HG03108 (cell line): ENCODE measurements at regions not wholly inside any gene's neighbourhood (a gene's known extent, or its start where the extent isn't known, plus 50 kb on each side); places are given as distances from the start of the nearest gene placed in this dataset.
"Not testable (repeated sequence)": the region's sequence is repeated elsewhere in the genome, so short reads cannot be mapped to it uniquely, and the experiment has no call there.

Experiments used
- ATAC-seq: cut with Tn5 transposase; IDR thresholded peaks from one replicate; pipeline ENCODE4 v1.9.1; 2021; ENCODE audit warnings: moderate library complexity; ENCODE audit not compliant: unreplicated experiment

- ATAC-seq = no peak
Observed at GRCh38 chr18:51447351-51448342, 250.2 kb upstream of the MEX3C start.

DNA sequence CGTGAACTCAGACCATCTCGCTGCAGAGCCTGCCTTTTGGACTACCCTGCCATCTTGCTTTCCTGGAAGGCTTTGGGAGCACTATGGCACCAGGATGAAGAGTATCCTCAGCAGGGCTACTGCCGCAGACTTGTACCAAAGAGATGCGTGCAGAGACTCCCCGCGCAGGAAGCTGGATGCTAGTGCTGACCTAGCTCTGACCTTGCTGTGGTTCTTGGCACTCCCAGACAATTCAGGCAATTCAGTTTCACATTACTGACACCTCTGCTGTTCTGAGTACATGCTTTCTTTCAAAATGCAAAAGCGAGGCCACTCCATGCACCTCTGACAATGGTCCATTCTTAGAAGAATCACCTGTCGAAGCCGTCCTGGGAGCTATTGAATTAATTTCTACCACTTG, 251.5 kb upstream of the MEX3C start:
- no peak for ATAC-seq

DNA sequence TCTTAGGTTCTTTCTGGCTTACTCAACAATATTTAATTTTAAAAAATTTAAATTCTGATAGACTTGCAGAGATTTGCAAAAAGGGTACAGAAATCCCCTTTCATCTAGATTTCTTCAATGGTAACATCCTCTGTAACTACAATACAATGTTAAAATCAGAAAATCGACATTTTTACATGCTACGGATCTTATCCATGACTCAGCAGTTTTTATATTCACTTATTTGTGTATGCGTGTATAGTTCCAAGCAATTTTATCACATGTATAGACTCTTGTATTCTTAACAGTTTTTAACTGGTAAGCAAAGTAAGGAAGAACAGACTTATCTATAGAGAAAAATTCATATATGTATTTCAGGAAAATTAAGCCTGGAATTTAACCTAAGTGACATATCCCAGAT, 256.1 kb upstream of the MEX3C start:
- no peak for ATAC-seq

DNA sequence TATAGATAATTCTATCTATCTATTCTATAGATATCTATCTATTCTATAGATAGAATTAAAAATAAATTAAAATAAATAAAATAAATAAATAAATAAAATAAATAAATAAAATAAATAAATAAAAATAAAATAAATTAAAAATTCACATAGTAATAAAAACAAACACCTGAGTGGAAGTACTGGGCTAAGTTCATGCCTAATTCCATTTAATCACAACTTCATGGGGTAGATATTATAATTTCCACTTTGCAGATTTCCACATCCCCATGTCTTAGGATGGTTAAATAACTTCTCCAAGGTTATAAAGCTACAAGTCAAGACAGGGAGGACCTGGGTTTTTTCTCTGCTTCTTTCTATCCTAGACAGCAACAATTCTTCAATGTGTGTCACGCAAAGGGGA, 261.4 kb upstream of the MEX3C start:
- ATAC-seq = no peak

DNA sequence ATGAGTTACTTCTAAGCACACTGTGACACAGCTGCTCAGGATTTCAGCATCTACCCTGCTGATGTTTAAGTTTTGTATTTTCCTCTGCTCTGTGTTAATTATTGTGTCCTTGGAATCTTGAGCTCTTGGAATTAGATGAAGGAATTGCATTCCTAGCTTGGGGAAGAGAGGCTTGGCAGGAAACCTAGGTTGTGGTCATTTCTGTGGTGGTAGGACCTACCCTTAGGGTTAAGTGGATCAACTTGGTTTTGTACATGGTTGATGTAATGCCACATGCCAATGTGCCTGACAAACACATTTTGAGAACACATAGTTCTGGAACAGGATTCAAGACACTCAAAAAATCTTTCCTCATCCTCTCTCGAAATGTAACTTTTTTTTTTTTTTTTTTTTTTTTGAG, 264.5 kb upstream of the MEX3C start:
- no peak for ATAC-seq

GRCh38 chr18:51463483-51464136, 266.1 kb upstream of the MEX3C start:
- no peak for ATAC-seq

- ATAC-seq = no peak
Observed at GRCh38 chr18:51478908-51479307, 281.4 kb upstream of the MEX3C start.

DNA sequence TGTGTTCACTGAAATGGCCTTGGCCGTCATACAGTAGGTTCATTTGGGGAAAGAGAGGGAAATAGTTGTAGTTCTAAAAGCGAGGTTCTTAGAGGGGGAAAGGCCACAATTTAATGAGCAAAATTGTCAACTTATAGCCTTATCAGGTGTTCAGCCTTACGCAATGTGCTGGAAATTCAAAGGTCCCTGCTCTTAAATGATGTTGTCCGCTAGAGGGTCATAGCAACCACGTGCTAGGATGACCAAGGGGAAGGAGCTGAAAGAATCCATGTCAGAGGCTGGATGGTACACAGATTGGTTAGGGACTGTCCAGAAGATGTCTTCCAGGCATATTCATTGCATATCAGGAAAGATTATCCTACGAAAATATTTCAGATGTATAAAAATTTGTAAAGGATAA, 282.3 kb upstream of the MEX3C start:
- no peak for ATAC-seq

DNA sequence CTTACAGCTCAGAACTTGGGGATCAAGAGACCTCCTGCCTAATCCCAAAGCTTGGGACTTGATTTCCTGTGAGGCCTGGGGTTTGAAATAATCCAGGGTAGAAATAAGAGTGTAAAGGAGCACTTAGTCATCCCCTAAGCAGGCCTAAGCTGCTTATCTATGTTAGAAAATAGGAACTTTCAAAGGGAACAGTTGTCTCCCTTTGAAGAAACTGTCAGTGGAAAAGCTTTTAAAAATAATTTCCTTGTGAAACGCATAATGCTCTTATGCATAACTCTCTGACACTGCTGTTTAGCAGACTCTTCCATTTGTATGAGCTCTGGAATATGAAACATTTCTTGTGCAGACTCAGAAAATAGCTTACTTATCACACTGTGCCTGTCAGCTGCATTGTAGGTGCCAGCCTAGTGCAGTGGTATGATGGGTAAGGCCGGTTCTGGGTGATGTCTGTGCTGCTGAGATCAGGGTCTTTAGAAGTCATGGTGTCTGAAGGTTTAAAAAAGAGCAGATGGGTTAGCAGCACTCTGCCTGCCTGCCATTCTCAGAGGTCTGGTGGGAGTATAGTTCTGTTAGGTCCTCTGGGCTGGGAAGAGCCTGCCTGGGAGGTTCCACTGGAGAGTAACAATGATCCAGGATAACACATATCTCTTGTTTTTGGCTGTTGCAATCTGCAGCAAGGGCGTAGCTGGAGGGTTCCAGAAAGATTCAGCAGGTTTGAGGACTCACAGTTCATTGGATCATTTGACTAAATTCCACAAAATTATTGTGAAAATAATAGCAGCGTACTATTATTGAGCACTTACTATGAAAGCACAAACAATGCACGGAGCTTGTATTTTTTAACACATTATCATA, 283.2 kb upstream of the MEX3C start:
- no peak for ATAC-seq

- ATAC-seq = no peak
Observed at GRCh38 chr18:51486735-51487366, 289.4 kb upstream of the MEX3C start.

- ATAC-seq = no peak
Observed at GRCh38 chr18:51490417-51490816, 292.9 kb upstream of the MEX3C start.

- ATAC-seq = no peak
Observed at GRCh38 chr18:51490860-51491259, 293.4 kb upstream of the MEX3C start.

DNA sequence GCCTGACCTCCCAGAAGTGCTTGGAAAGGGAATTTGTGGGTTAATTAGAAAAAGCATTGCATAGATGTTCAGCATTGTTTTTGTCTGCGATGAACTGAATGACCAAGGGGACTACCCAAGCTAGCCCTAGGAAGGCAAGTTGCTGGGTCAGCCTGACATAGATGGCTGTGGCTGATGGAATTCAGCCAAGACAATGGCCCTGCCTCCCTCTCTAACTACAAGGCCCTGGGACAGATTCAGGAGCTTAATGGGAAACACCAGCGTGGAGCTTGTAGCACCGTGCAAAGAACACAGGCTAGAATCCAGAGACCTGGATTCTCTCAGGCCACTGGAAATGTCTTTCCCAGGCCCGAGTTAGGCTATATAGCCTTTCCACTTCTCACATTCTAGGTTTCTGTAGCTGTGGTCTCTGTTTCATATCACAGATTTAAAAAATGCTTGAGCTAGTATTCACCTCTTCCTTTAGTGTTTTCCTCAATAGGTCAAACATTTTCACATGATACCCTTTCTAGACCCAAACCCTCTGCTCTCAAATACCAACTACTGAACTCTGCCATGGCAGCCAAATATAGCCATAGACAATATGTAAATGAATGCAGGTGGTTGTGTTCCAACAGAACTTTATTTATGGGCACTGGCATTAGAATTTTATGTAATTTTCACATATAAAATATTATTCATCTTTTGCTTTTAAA, 294.3 kb upstream of the MEX3C start:
- no peak for ATAC-seq

DNA sequence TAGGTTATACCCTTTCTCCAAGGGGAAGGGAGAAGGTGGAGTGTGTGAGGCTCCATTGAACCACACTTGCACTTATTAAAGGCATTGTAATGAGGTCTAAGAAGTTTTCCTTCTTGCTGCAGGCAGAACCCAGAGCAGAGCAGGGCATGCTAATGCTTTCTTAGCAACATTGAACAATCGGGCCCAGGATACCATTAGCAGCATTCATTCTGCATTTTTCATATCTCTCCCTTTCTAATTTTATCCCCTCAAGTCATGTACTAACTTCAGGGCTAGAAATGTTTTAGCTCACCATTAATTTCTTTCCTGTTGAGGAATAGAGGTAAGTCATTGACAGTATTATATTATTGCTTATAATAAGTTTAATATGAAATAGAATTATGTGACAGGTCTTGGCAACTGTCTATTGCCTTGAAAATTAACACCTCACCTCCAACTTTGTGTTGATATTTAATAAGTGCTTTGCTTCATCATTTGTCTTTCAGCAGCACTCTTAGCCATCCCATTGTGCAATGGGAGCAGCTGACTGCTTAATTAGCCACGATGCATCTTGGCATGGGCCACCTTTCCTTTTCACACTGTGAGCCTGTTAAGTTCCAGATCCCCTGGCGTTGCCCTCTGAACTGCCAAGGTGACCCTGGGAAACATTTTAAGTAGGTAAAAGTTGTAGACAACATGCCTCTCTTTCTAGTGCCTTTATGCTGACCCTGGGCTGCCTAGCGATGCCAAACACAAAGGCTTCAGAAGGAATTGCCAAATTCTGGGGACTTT, 300.8 kb upstream of the MEX3C start:
- no peak for ATAC-seq

- ATAC-seq = no peak
Observed at GRCh38 chr18:51503351-51503750, 305.9 kb upstream of the MEX3C start.

- no peak for ATAC-seq
Observed at GRCh38 chr18:51506811-51507210, 309.3 kb upstream of the MEX3C start.

GRCh38 chr18:51508410-51508809, 310.9 kb upstream of the MEX3C start:
- ATAC-seq = not testable (repeated sequence)

- no peak for ATAC-seq
Observed at GRCh38 chr18:51510020-51510419, 312.5 kb upstream of the MEX3C start.

GRCh38 chr18:51513517-51513916, 316.0 kb upstream of the MEX3C start:
- no peak for ATAC-seq
